GM18868 (cell line): ENCODE measurements at regions not wholly inside any gene's neighbourhood (a gene's known extent, or its start where the extent isn't known, plus 50 kb on each side); places are given as distances from the start of the nearest gene placed in this dataset.
"Not testable (repeated sequence)": the region's sequence is repeated elsewhere in the genome, so short reads cannot be mapped to it uniquely, and the experiment has no call there.

Source experiments
- ATAC-seq: cut with Tn5 transposase; IDR thresholded peaks from one replicate; pipeline ENCODE4 v1.9.1; 2021; ENCODE audit warnings: mild to moderate bottlenecking, moderate library complexity; ENCODE audit not compliant: unreplicated experiment

- ATAC-seq = not testable (repeated sequence)
Observed at GRCh38 chr2:90360731-90361035, 1669.2 kb downstream of the RPIA start.
